ENCODE measurements at regions not wholly inside any gene's neighbourhood (a gene's known extent, or its start where the extent isn't known, plus 50 kb on each side); places are given as distances from the start of the nearest gene placed in this dataset.

- Histone ChIP-seq H3K27ac (ENCODE audit: low read length) (no peak overlapping the region), H3K9me3 (ENCODE audit: control insufficient read depth in 2 of 2, low read length in 2 of 2) (no peaks in the 10 kb centered on the region), H3K36me3 (ENCODE audit: control insufficient read depth in 2 of 2, insufficient read depth in 2 of 2, low read length in 2 of 2) (no peaks in the 10 kb centered on the region), H3K4me3 (ENCODE audit: low read length in 2 of 2) (no peak overlapping the region), H3K9ac (ENCODE audit: low read length in 2 of 2) (no peak overlapping the region), H3K4me1 (ENCODE audit: control insufficient read depth, insufficient read depth, low read length) (no peaks in the 10 kb centered on the region), H3K27me3 (ENCODE audit: control insufficient read depth in 1 of 2, insufficient read depth in 2 of 2, low read length in 2 of 2) (no peaks in the 10 kb centered on the region)
Observed at GRCh38 chr15:69731081-69731330, 278.4 kb downstream of the RPLP1 start.

DNA sequence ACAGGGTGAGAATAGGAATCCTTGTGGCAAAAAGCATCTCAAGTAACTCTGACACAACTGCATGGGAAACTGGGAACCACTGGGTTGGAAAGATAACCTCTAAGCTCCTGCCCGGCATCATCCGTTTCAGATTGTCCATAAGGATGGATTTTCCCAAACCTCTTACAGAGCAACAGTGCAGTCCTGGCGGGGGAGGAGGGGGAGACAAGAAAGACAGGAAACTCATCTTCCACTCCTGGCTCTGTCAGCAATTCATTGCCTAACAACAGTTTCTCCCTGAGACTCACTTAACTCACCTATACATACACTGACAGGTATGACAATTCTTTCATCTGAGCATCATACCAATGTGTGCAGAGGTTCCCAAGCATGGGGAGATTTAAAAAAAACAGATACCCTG, 279.0 kb downstream of the RPLP1 start:
- H3K4me3 ChIP-seq (ENCODE audit: low read length in 2 of 2) = no peak overlapping the region
- H3K27me3 ChIP-seq (ENCODE audit: control insufficient read depth in 1 of 2, insufficient read depth in 2 of 2, low read length in 2 of 2) = no peaks in the 10 kb centered on the region
- no peak overlapping the region for H3K27ac ChIP-seq (ENCODE audit: low read length)
- H3K4me1 ChIP-seq (ENCODE audit: control insufficient read depth, insufficient read depth, low read length) = no peaks in the 10 kb centered on the region
- no peak overlapping the region for H3K9ac ChIP-seq (ENCODE audit: low read length in 2 of 2)
- no peaks in the 10 kb centered on the region for H3K36me3 ChIP-seq (ENCODE audit: control insufficient read depth in 2 of 2, insufficient read depth in 2 of 2, low read length in 2 of 2)
- no peaks in the 10 kb centered on the region for H3K9me3 ChIP-seq (ENCODE audit: control insufficient read depth in 2 of 2, low read length in 2 of 2)

- no peaks in the 10 kb centered on the region for H3K27me3 ChIP-seq (ENCODE audit: control insufficient read depth in 1 of 2, insufficient read depth in 2 of 2, low read length in 2 of 2)
- H3K4me1 ChIP-seq (ENCODE audit: control insufficient read depth, insufficient read depth, low read length) = no peaks in the 10 kb centered on the region
- no peaks in the 10 kb centered on the region for H3K9me3 ChIP-seq (ENCODE audit: control insufficient read depth in 2 of 2, low read length in 2 of 2)
- no peaks in the 10 kb centered on the region for H3K36me3 ChIP-seq (ENCODE audit: control insufficient read depth in 2 of 2, insufficient read depth in 2 of 2, low read length in 2 of 2)
- H3K9ac ChIP-seq (ENCODE audit: low read length in 2 of 2) = no peak overlapping the region
- H3K4me3 ChIP-seq (ENCODE audit: low read length in 2 of 2) = no peak overlapping the region
- H3K27ac ChIP-seq (ENCODE audit: low read length) = no peak overlapping the region
Observed at GRCh38 chr15:69732133-69732532, 279.5 kb downstream of the RPLP1 start.

GRCh38 chr15:69734699-69735098, 282.1 kb downstream of the RPLP1 start:
- H3K4me3 ChIP-seq (ENCODE audit: low read length in 2 of 2) = no peak overlapping the region
- no peak overlapping the region for H3K27ac ChIP-seq (ENCODE audit: low read length)

GRCh38 chr15:69735121-69735520, 282.5 kb downstream of the RPLP1 start:
- no peaks in the 10 kb centered on the region for H3K4me1 ChIP-seq (ENCODE audit: control insufficient read depth, insufficient read depth, low read length)

More at GRCh38 chr15:69734699-69735098, 282.1 kb downstream of the RPLP1 start:
- peaks cover 0 to 4% of the 10 kb centered on the region in 2 donors for H3K9me3 ChIP-seq (ENCODE audit: control insufficient read depth in 2 of 2, low read length in 2 of 2)
- no peaks in the 10 kb centered on the region for H3K27me3 ChIP-seq (ENCODE audit: control insufficient read depth in 1 of 2, insufficient read depth in 2 of 2, low read length in 2 of 2)
- H3K4me1 ChIP-seq (ENCODE audit: control insufficient read depth, insufficient read depth, low read length) = no peaks in the 10 kb centered on the region
- H3K36me3 ChIP-seq (ENCODE audit: control insufficient read depth in 2 of 2, insufficient read depth in 2 of 2, low read length in 2 of 2) = no peaks in the 10 kb centered on the region
- H3K9ac ChIP-seq (ENCODE audit: low read length in 2 of 2) = no peak overlapping the region

GRCh38 chr15:69736161-69736560, 283.5 kb downstream of the RPLP1 start:
- Histone ChIP-seq H3K9ac (ENCODE audit: low read length in 2 of 2) (no peak overlapping the region), H3K9me3 (ENCODE audit: control insufficient read depth in 2 of 2, low read length in 2 of 2) (peaks cover 6 to 11% of the 10 kb centered on the region in 2 donors), H3K27ac (ENCODE audit: low read length) (no peak overlapping the region), H3K36me3 (ENCODE audit: control insufficient read depth in 2 of 2, insufficient read depth in 2 of 2, low read length in 2 of 2) (no peaks in the 10 kb centered on the region), H3K27me3 (ENCODE audit: control insufficient read depth in 1 of 2, insufficient read depth in 2 of 2, low read length in 2 of 2) (no peaks in the 10 kb centered on the region), H3K4me1 (ENCODE audit: control insufficient read depth, insufficient read depth, low read length) (no peaks in the 10 kb centered on the region), H3K4me3 (ENCODE audit: low read length in 2 of 2) (no peak overlapping the region)

More at GRCh38 chr15:69735121-69735520, 282.5 kb downstream of the RPLP1 start:
- no peaks in the 10 kb centered on the region for H3K27me3 ChIP-seq (ENCODE audit: control insufficient read depth in 1 of 2, insufficient read depth in 2 of 2, low read length in 2 of 2)
- no peak overlapping the region for H3K4me3 ChIP-seq (ENCODE audit: low read length in 2 of 2)
- no peak overlapping the region for H3K27ac ChIP-seq (ENCODE audit: low read length)
- H3K9me3 ChIP-seq (ENCODE audit: control insufficient read depth in 2 of 2, low read length in 2 of 2) = peaks cover 0 to 8% of the 10 kb centered on the region in 2 donors
- no peaks in the 10 kb centered on the region for H3K36me3 ChIP-seq (ENCODE audit: control insufficient read depth in 2 of 2, insufficient read depth in 2 of 2, low read length in 2 of 2)
- no peak overlapping the region for H3K9ac ChIP-seq (ENCODE audit: low read length in 2 of 2)

DNA sequence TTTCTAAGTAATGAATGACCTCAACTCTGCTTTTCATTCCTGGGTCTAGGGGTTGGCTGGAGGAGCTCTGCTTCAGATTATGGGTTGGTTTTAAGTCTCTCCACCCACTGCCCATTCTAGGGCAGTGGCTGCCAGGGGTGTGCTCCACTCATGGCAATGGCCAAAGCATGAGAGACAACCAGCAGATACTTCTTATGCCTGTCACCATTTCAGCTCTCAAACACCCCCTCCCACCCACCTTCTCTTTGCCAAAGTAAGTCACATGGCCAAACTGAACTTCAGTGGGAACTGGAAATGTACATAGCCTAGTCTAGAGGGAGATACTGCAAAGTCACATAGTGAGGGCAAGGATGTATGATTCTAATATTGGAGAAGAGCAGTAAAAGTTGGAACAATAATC, 285.3 kb downstream of the RPLP1 start:
- no peak overlapping the region for H3K9ac ChIP-seq (ENCODE audit: low read length in 2 of 2)
- H3K4me3 ChIP-seq (ENCODE audit: low read length in 2 of 2) = no peak overlapping the region

DNA sequence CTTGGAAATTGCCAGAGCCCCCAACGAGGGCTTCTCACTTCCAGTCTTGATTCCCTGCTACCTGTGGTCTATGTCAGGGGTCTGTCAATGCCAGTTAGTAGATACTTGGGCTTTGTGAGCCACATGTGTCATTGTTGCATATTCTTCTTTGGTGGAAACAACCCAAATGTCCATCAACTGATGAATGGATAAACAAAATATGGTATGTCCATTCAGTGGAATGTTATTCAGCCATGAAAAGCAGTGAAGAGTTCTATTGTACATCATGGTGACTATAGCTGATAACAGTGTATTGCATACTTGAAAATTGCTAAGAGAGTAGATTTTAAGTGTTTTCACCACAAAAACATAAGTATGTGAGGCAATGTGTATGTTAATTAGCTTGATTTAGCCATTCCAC, 288.1 kb downstream of the RPLP1 start:
- no peaks in the 10 kb centered on the region for H3K36me3 ChIP-seq (ENCODE audit: control insufficient read depth in 2 of 2, insufficient read depth in 2 of 2, low read length in 2 of 2)
- no peak overlapping the region for H3K4me3 ChIP-seq (ENCODE audit: low read length in 2 of 2)
- peaks cover 0 to 6% of the 10 kb centered on the region in 2 donors for H3K27me3 ChIP-seq (ENCODE audit: control insufficient read depth in 1 of 2, insufficient read depth in 2 of 2, low read length in 2 of 2)
- H3K9ac ChIP-seq (ENCODE audit: low read length in 2 of 2) = no peak overlapping the region
- H3K9me3 ChIP-seq (ENCODE audit: control insufficient read depth in 2 of 2, low read length in 2 of 2) = peaks cover 6 to 11% of the 10 kb centered on the region in 2 donors
- no peaks in the 10 kb centered on the region for H3K4me1 ChIP-seq (ENCODE audit: control insufficient read depth, insufficient read depth, low read length)
- no peak overlapping the region for H3K27ac ChIP-seq (ENCODE audit: low read length)

More for the DNA sequence above, 285.3 kb downstream of the RPLP1 start:
- H3K4me1 ChIP-seq (ENCODE audit: control insufficient read depth, insufficient read depth, low read length) = no peaks in the 10 kb centered on the region
- peaks cover 6 to 11% of the 10 kb centered on the region in 2 donors for H3K9me3 ChIP-seq (ENCODE audit: control insufficient read depth in 2 of 2, low read length in 2 of 2)
- H3K27me3 ChIP-seq (ENCODE audit: control insufficient read depth in 1 of 2, insufficient read depth in 2 of 2, low read length in 2 of 2) = no peaks in the 10 kb centered on the region
- H3K36me3 ChIP-seq (ENCODE audit: control insufficient read depth in 2 of 2, insufficient read depth in 2 of 2, low read length in 2 of 2) = no peaks in the 10 kb centered on the region
- no peak overlapping the region for H3K27ac ChIP-seq (ENCODE audit: low read length)

GRCh38 chr15:69742361-69742760, 289.7 kb downstream of the RPLP1 start:
- Histone ChIP-seq H3K9me3 (ENCODE audit: control insufficient read depth in 2 of 2, low read length in 2 of 2) (peaks cover 6 to 11% of the 10 kb centered on the region in 2 donors), H3K27me3 (ENCODE audit: control insufficient read depth in 1 of 2, insufficient read depth in 2 of 2, low read length in 2 of 2) (peaks cover 2 to 6% of the 10 kb centered on the region in 2 donors), H3K4me1 (ENCODE audit: control insufficient read depth, insufficient read depth, low read length) (no peaks in the 10 kb centered on the region), H3K4me3 (ENCODE audit: low read length in 2 of 2) (no peak overlapping the region), H3K9ac (ENCODE audit: low read length in 2 of 2) (no peak overlapping the region), H3K36me3 (ENCODE audit: control insufficient read depth in 2 of 2, insufficient read depth in 2 of 2, low read length in 2 of 2) (no peaks in the 10 kb centered on the region), H3K27ac (ENCODE audit: low read length) (no peak overlapping the region)

DNA sequence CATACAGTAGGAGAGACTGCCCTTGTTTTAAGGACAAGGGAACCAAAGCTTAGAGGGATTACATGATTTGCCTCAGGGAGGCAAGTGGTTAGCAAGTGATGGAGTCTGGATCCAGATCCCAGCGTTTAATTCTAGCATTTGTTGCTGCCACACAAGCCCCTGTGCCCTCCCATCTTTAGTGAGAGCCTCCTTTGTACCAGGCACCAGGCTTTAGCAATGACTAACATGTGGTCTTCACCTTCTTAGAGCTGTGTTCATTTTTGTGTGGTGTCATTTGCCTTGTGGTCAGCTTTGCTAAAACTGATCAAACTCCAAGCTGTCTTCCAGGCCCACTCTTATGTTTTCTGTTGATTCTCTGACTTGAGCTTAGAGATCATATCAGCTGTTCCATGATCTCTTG, 290.5 kb downstream of the RPLP1 start:
- Histone ChIP-seq H3K4me1 (ENCODE audit: control insufficient read depth, insufficient read depth, low read length) (no peaks in the 10 kb centered on the region), H3K9ac (ENCODE audit: low read length in 2 of 2) (no peak overlapping the region), H3K27ac (ENCODE audit: low read length) (no peak overlapping the region), H3K27me3 (ENCODE audit: control insufficient read depth in 1 of 2, insufficient read depth in 2 of 2, low read length in 2 of 2) (peaks cover 2 to 6% of the 10 kb centered on the region in 2 donors), H3K36me3 (ENCODE audit: control insufficient read depth in 2 of 2, insufficient read depth in 2 of 2, low read length in 2 of 2) (no peaks in the 10 kb centered on the region), H3K4me3 (ENCODE audit: low read length in 2 of 2) (no peak overlapping the region), H3K9me3 (ENCODE audit: control insufficient read depth in 2 of 2, low read length in 2 of 2) (peaks cover 6 to 9% of the 10 kb centered on the region in 2 donors)

- H3K27me3 ChIP-seq (ENCODE audit: control insufficient read depth in 1 of 2, insufficient read depth in 2 of 2, low read length in 2 of 2) = peaks cover 2 to 6% of the 10 kb centered on the region in 2 donors
- no peak overlapping the region for H3K27ac ChIP-seq (ENCODE audit: low read length)
- no peaks in the 10 kb centered on the region for H3K36me3 ChIP-seq (ENCODE audit: control insufficient read depth in 2 of 2, insufficient read depth in 2 of 2, low read length in 2 of 2)
- H3K9ac ChIP-seq (ENCODE audit: low read length in 2 of 2) = no peak overlapping the region
- peaks cover 6 to 8% of the 10 kb centered on the region in 2 donors for H3K9me3 ChIP-seq (ENCODE audit: control insufficient read depth in 2 of 2, low read length in 2 of 2)
- no peaks in the 10 kb centered on the region for H3K4me1 ChIP-seq (ENCODE audit: control insufficient read depth, insufficient read depth, low read length)
- no peak overlapping the region for H3K4me3 ChIP-seq (ENCODE audit: low read length in 2 of 2)
Observed at GRCh38 chr15:69744391-69745162, 292.0 kb downstream of the RPLP1 start.

Data from stomach smooth muscle (tissue), 2 donors.